ENCODE measurements at regions not wholly inside any gene's neighbourhood (a gene's known extent, or its start where the extent isn't known, plus 50 kb on each side); places are given as distances from the start of the nearest gene placed in this dataset.

GRCh38 chr4:32133141-32133540 is 1413.0 kb downstream of the PCDH7 start:
- no peak for DNase-seq

GRCh38 chr4:32133734-32134133 is 1413.6 kb downstream of the PCDH7 start:
- DNase-seq, result no peak

DNA sequence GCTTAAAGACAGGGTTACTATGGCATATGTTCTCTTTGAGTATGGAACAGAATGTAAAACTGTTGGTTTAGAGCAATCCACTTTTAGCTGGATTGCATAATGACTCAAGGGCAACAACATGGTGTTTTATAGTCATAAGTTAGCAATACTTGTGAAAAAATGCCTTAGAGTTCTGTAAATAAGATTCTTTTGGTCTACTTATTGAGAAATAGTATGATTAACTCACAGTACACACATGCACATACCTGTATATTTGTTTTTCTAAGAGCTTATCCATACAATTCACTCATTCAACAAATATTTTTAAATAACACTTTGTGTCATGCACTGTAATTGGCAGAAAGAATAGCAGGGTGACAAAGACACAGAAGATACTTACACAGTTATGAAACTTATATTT is 1415.5 kb downstream of the PCDH7 start:
- DNase-seq, result no peak

DNA sequence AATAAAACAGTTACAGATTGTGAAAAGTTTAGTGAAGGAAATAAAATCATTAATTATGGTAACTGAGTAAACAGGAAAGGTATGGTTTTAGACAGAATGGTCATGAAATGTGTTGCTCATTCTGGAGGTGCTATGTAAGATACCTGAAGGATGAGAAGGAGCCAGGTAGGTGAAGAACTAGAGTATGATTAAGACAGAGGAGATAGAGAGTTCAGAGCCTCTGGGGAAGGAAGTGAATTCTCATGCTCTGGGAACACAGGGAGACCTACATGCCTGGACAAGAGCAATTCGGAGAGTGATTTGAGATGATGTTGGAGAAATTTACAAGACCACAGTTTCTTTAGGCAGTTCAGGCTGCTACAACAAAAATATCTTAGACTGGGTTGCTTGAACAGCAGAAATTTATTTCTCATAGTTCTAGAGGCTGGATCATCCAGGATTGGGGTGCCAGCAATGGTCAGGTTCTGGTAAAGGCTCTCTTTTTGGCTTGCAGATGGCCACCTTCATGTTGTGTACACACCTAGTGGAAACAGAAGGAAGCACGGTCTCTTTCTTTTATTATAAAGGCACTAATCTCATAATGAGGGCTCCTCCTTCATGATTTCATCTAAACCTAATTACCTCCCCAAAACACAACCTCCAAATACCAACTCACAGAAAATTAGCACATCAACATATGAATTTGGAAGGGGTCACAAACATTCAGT is 1416.1 kb downstream of the PCDH7 start:
- DNase-seq, result no peak

- DNase-seq, result peak; percentile 46
These were observed 1420.5 kb downstream of the PCDH7 start for GRCh38 chr4:32140636-32141035.

GRCh38 chr4:32142075-32142474 is 1421.9 kb downstream of the PCDH7 start:
- DNase-seq, result no peak

GRCh38 chr4:32145987-32146386 is 1425.8 kb downstream of the PCDH7 start:
- no peak for DNase-seq

DNA sequence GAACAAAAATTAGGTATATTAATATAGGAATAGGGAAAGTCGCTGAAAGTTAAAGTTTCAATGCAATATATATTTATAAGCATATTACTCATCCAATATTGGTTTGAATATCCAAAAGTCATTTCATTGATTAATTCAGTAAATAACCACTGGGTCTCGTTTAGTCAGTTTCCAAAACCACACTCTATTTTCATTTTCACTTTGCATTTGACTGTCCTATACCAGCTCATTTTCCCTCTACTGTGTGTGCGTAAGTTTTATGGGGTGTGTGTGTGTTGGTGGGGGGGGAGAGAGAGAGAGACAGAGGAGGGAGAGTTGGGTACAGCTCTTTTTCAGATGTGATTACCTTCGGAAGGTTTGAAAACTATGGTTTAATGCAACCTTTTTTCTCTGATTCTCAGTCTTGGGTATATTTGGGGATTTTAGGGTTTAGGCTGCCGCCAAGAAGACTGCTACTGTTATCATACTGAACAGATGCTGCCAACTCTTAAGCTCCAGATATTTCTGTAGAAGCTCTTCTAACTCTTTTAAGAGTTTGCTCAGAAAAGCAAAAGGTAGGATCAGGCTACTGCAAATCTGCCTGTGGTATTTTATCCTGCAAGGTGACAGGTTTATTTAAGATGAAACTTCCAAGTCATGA is 1427.4 kb downstream of the PCDH7 start:
- peak; percentile 6 for DNase-seq

GRCh38 chr4:32148111-32148666 is 1428.0 kb downstream of the PCDH7 start:
- DNase-seq, result no peak

DNA sequence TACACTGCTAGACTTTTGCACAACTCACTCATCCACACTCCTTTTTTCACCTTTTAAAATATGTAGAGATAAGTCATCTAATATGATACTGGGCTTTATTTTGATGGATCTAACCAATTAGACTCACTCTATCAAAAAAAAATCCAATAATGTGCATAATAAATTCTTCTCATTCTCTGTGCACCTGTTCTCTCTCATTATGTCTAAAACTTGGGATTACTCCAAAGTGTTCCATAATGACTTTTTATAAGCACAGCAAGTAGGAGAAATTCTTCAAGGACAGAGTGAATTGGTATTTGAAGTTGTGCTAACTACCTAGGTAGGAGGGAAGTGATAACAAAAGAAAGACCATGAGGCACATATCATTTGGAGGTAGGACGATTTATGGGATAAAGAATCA is 1438.8 kb downstream of the PCDH7 start:
- no peak for DNase-seq

DNA sequence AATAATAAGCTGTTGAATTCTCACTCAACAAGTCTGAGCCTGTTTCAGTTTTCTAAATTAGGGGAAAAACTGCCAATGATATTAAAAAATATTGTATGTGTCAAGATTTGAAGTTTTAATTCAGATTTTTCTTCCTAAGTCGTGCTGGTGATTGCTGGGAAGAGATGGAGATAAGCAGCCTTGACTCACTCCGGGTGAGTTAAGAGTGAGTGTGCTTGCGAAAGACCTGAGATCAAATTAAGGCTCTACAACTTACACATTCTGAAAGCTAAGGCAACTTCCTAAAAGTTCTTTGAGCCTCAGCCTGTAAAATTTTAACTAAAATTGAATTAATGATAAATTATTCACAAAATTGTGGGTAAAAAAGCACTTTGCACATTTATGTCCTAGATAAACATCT is 1441.2 kb downstream of the PCDH7 start:
- DNase-seq, result no peak

DNA sequence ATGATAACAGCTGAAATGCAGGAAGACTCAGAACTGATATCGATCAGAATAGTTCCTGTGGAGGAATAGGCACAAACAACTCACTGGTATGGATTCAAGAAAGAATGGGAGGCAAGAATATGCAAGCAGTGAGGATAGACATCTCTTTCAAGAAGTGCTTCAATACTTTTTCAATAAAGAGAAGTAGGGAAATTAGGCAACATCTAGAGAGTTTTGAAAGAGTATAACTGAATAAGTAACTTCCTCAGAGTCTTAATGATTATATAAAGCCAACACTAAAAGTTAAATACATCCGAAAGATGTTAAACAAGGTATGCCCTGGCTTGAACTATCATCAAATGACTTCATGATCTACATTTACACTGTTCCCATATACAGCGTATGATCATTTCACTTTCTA is 1443.0 kb downstream of the PCDH7 start:
- DNase-seq, result no peak

- DNase-seq, result no peak
These were observed 1449.7 kb downstream of the PCDH7 start for GRCh38 chr4:32169841-32170240.

DNA sequence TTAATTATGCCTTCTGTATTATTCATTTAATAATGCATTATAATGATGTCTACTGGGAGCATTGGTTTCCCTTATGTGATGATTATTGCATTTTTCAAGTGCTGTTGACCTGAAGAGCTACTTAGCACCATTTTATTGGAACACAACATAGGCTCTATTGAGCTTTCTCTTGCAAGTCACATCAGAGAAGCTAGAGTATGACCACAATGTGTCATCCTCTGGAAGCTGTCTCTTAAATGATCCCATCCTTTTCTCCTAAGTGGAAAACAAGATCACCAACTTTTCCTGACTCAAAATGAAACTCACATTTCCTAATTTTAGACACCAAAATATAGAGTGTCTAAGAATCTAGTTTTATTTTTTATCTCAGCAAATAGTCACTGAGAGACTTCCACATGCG is 1451.9 kb downstream of the PCDH7 start:
- DNase-seq, result no peak

DNA sequence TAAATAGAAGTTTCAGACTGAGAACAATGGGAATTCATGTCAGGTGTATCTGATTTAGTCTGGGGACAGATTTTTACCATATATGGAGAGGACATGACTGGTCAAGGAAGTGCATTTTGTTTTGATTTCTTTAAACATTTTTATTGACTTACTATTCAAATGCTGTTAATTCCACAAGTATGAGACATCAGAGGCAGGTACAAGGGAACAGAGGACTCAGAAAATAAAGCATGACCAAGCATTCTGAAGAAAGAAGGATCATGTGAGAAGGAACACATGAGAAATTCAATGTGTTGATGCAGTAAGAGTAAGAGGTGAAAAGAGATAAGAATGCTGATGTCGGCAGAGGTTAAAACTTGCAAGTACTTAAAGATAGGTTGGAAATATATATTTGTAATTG is 1452.6 kb downstream of the PCDH7 start:
- DNase-seq, result no peak

- DNase-seq, result no peak
These were observed 1459.9 kb downstream of the PCDH7 start for GRCh38 chr4:32180086-32180485.

GRCh38 chr4:32184186-32184585 is 1464.0 kb downstream of the PCDH7 start:
- DNase-seq, result no peak

GRCh38 chr4:32189130-32189529 is 1469.0 kb downstream of the PCDH7 start:
- DNase-seq, result no peak

GRCh38 chr4:32189788-32190187 is 1469.6 kb downstream of the PCDH7 start:
- no peak for DNase-seq

- DNase-seq, result no peak
These were observed 1471.8 kb downstream of the PCDH7 start for GRCh38 chr4:32191961-32192360.

DNA sequence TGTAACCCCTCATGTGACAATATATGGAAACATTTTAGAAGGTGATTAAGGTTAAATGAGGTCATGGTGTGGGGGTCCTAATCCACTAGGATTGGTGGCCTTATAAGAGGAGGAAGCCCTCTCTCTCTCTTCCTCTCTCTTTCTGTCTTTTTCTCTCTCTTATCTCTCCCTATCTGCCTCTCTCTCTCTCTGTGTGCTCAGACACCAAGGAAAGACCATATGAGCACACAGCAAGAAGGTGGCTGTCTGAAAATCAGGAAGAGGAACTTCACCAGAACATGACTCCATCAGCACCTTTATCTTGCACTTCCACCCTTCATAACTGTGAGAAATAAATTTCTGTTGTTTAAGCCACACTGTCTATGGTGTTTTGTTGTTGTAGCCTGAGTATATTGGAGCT is 1472.2 kb downstream of the PCDH7 start:
- no peak for DNase-seq

DNA sequence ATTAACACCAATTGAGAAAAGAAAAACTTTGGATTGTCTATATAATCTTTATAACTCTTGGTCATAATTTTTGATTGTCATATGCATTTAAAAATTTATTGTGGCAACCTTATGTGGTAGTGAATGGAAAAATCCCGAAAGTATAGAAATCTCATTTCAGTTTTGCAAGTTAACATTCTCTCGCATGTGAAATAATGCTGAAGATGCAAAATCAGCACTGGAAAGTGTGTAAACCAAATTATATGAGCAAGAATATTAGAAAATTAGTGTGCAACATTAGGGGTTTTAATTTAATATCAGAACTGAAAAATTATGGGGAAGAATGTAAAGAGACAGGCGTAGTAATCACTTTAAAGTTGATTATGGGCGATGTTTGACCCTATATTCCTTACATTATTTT is 1472.8 kb downstream of the PCDH7 start:
- DNase-seq, result no peak

GRCh38 chr4:32196950-32197688 is 1477.0 kb downstream of the PCDH7 start:
- DNase-seq, result no peak

GRCh38 chr4:32199639-32200038 is 1479.5 kb downstream of the PCDH7 start:
- DNase-seq, result no peak

Data from activated CD4-positive, alpha-beta T cell treated with anti-CD3 and anti-CD28 coated beads, Interleukin-10, Interleukin-2, amounts not matched to agents 100 ng/mL and 50 ng/mL, durations not matched to agents 16 hours and 8 hours (primary cell).